ENCODE measurements at regions not wholly inside any gene's neighbourhood (a gene's known extent, or its start where the extent isn't known, plus 50 kb on each side); places are given as distances from the start of the nearest gene placed in this dataset.

GRCh38 chr6:56819604-56820003 lies 135.3 kb upstream of the BEND6 start:
- no peaks in the 10 kb centered on the region for H3K9me2 ChIP-seq (ENCODE audit: low read depth, low read length)
- H3K4me1 ChIP-seq (ENCODE audit: insufficient read depth, low read length, severe bottlenecking) = no peaks in the 10 kb centered on the region
- no peak overlapping the region for H2AFZ ChIP-seq (ENCODE audit: low read length)
- no peaks in the 10 kb centered on the region for H3K36me3 ChIP-seq (ENCODE audit: insufficient read depth, low read length)
- H3K9me3 ChIP-seq (ENCODE audit: low read length) = no peaks in the 10 kb centered on the region
- no peak overlapping the region for H3K4me2 ChIP-seq (ENCODE audit: low read length)
- no peak overlapping the region for H3K9ac ChIP-seq (ENCODE audit: low read length)
- H4K20me1 ChIP-seq (ENCODE audit: insufficient read depth, low read length) = no peaks in the 10 kb centered on the region
- TF ChIP-seq CTCF (IDR thresholded peaks at IDR 0.05; ENCODE audit: low read length) (no peak), EZH2 (IDR thresholded peaks at IDR 0.05; ENCODE audit: borderline replicate concordance, low read length) (no peak)
- H3K4me3 ChIP-seq (ENCODE audit: low read depth, low read length, poor library complexity, severe bottlenecking) = no peak overlapping the region
- no peaks in the 10 kb centered on the region for H3K27me3 ChIP-seq (ENCODE audit: insufficient read depth, low read length)
- H3F3A ChIP-seq (ENCODE audit: insufficient read depth, low read length) = no peaks in the 10 kb centered on the region; the same call in 1 of the 2 replicates
- no peak overlapping the region for H3K27ac ChIP-seq (ENCODE audit: low read depth, low read length, poor library complexity, severe bottlenecking)
- no peaks in the 10 kb centered on the region for H3K79me2 ChIP-seq (ENCODE audit: insufficient read depth, low read length)

- Histone ChIP-seq H3K4me1 (ENCODE audit: insufficient read depth, low read length, severe bottlenecking) (no peaks in the 10 kb centered on the region), H4K20me1 (ENCODE audit: insufficient read depth, low read length) (no peaks in the 10 kb centered on the region), H3K4me3 (ENCODE audit: low read depth, low read length, poor library complexity, severe bottlenecking) (no peak overlapping the region), H3F3A (ENCODE audit: insufficient read depth, low read length) (no peaks in the 10 kb centered on the region; the same call in 1 of the 2 replicates), H3K79me2 (ENCODE audit: insufficient read depth, low read length) (no peaks in the 10 kb centered on the region), H3K27ac (ENCODE audit: low read depth, low read length, poor library complexity, severe bottlenecking) (no peak overlapping the region), H3K27me3 (ENCODE audit: insufficient read depth, low read length) (no peaks in the 10 kb centered on the region), H3K4me2 (ENCODE audit: low read length) (no peak overlapping the region), H3K36me3 (ENCODE audit: insufficient read depth, low read length) (no peaks in the 10 kb centered on the region), H2AFZ (ENCODE audit: low read length) (no peak overlapping the region), H3K9me2 (ENCODE audit: low read depth, low read length) (no peaks in the 10 kb centered on the region), H3K9me3 (ENCODE audit: low read length) (no peaks in the 10 kb centered on the region), H3K9ac (ENCODE audit: low read length) (no peak overlapping the region)
- TF ChIP-seq EZH2 (IDR thresholded peaks at IDR 0.05; ENCODE audit: borderline replicate concordance, low read length) (no peak), CTCF (IDR thresholded peaks at IDR 0.05; ENCODE audit: low read length) (no peak)
Measured at GRCh38 chr6:56816370-56816769, 138.5 kb upstream of the BEND6 start.

- no peak overlapping the region for H3K27ac ChIP-seq (ENCODE audit: low read depth, low read length, poor library complexity, severe bottlenecking)
- H3K79me2 ChIP-seq (ENCODE audit: insufficient read depth, low read length) = no peaks in the 10 kb centered on the region
- H3F3A ChIP-seq (ENCODE audit: insufficient read depth, low read length) = no peaks in the 10 kb centered on the region; the same call in 1 of the 2 replicates
- H3K9me2 ChIP-seq (ENCODE audit: low read depth, low read length) = no peaks in the 10 kb centered on the region
- no peak overlapping the region for H3K4me2 ChIP-seq (ENCODE audit: low read length)
- no peak overlapping the region for H2AFZ ChIP-seq (ENCODE audit: low read length)
- H3K4me1 ChIP-seq (ENCODE audit: insufficient read depth, low read length, severe bottlenecking) = no peaks in the 10 kb centered on the region
- H3K4me3 ChIP-seq (ENCODE audit: low read depth, low read length, poor library complexity, severe bottlenecking) = no peak overlapping the region
- no peaks in the 10 kb centered on the region for H3K27me3 ChIP-seq (ENCODE audit: insufficient read depth, low read length)
- no peaks in the 10 kb centered on the region for H4K20me1 ChIP-seq (ENCODE audit: insufficient read depth, low read length)
- H3K9ac ChIP-seq (ENCODE audit: low read length) = no peak overlapping the region
- no peaks in the 10 kb centered on the region for H3K9me3 ChIP-seq (ENCODE audit: low read length)
- H3K36me3 ChIP-seq (ENCODE audit: insufficient read depth, low read length) = no peaks in the 10 kb centered on the region
- TF ChIP-seq EZH2 (IDR thresholded peaks at IDR 0.05; ENCODE audit: borderline replicate concordance, low read length) (no peak), CTCF (IDR thresholded peaks at IDR 0.05; ENCODE audit: low read length) (no peak)
Measured at GRCh38 chr6:56815436-56815835, 139.5 kb upstream of the BEND6 start.

All from OCI-LY1 (cell line).